GM19025 (cell line): ENCODE measurements at regions not wholly inside any gene's neighbourhood (a gene's known extent, or its start where the extent isn't known, plus 50 kb on each side); places are given as distances from the start of the nearest gene placed in this dataset.
"Not testable (repeated sequence)": the region's sequence is repeated elsewhere in the genome, so short reads cannot be mapped to it uniquely, and the experiment has no call there.

Experiments
- ATAC-seq: cut with Tn5 transposase; IDR thresholded peaks from one replicate; pipeline ENCODE4 v1.9.1; 2021; ENCODE audit warnings: mild to moderate bottlenecking, low read depth, moderate library complexity; ENCODE audit not compliant: unreplicated experiment

GRCh38 chr5:15384581-15384980 lies 115.4 kb upstream of the FBXL7 start:
- ATAC-seq = no peak

GRCh38 chr5:15384176-15384575 lies 115.8 kb upstream of the FBXL7 start:
- ATAC-seq = no peak

GRCh38 chr5:15383469-15383868 lies 116.5 kb upstream of the FBXL7 start:
- ATAC-seq = no peak

- ATAC-seq = no peak
These were observed 117.0 kb upstream of the FBXL7 start for GRCh38 chr5:15383021-15383420.

- no peak for ATAC-seq
These were observed 122.2 kb upstream of the FBXL7 start for GRCh38 chr5:15377573-15378340.

- ATAC-seq = no peak
These were observed 123.2 kb upstream of the FBXL7 start for GRCh38 chr5:15376803-15377202.

- no peak for ATAC-seq
These were observed 123.9 kb upstream of the FBXL7 start for GRCh38 chr5:15376088-15376487.

GRCh38 chr5:15375559-15375958 lies 124.4 kb upstream of the FBXL7 start:
- ATAC-seq = no peak

- no peak for ATAC-seq
These were observed 125.1 kb upstream of the FBXL7 start for GRCh38 chr5:15374886-15375285.

GRCh38 chr5:15373151-15373550 lies 126.8 kb upstream of the FBXL7 start:
- ATAC-seq = no peak

- no peak for ATAC-seq
These were observed 128.8 kb upstream of the FBXL7 start for GRCh38 chr5:15371184-15371583.

- ATAC-seq = no peak
These were observed 131.1 kb upstream of the FBXL7 start for GRCh38 chr5:15368835-15369234.

GRCh38 chr5:15367489-15367888 lies 132.5 kb upstream of the FBXL7 start:
- no peak for ATAC-seq

- ATAC-seq = no peak
These were observed 133.1 kb upstream of the FBXL7 start for GRCh38 chr5:15366676-15367391.

GRCh38 chr5:15365070-15365469 lies 134.9 kb upstream of the FBXL7 start:
- ATAC-seq = no peak

- ATAC-seq = no peak
These were observed 136.4 kb upstream of the FBXL7 start for GRCh38 chr5:15363601-15364000.

GRCh38 chr5:15357092-15357453 lies 142.9 kb upstream of the FBXL7 start:
- ATAC-seq = not testable (repeated sequence)

- not testable (repeated sequence) for ATAC-seq
These were observed 143.5 kb upstream of the FBXL7 start for GRCh38 chr5:15356308-15357091.

- ATAC-seq = no peak
These were observed 146.0 kb upstream of the FBXL7 start for GRCh38 chr5:15354021-15354420.

- ATAC-seq = no peak
These were observed 146.8 kb upstream of the FBXL7 start for GRCh38 chr5:15353086-15353645.

- no peak for ATAC-seq
These were observed 149.4 kb upstream of the FBXL7 start for GRCh38 chr5:15350614-15351013.
